Left lung (tissue), 4 donors: ENCODE measurements at regions not wholly inside any gene's neighbourhood (a gene's known extent, or its start where the extent isn't known, plus 50 kb on each side); places are given as distances from the start of the nearest gene placed in this dataset.
"Not testable (repeated sequence)": the region's sequence is repeated elsewhere in the genome, so short reads cannot be mapped to it uniquely, and the experiment has no call there.

Experiments
- ATAC-seq: fragments of 200-7000 bp; cut with Tn5 transposase; one replicate; pipeline ENCODE4 v1.9.1; 2020; ENCODE audit warnings: moderate library complexity
- DNase-seq, 4 donors: peaks; one replicate each; pipeline ENCODE4 v3.0.0-alpha.2; 2013 to 2020
- H3K27ac ChIP-seq, 2 donors: fragments of 200-600 bp; sonication (generic) in 1 of 2; one replicate each; pipeline versions ENCODE4 v1.5.0 to v1.8.0; 2020 to 2021
- H3K27me3 ChIP-seq, 2 donors: fragments of 200-600 bp; sonication (generic) in 1 of 2; one replicate each; pipeline versions ENCODE4 v1.5.0 to v1.8.0; 2020 to 2021
- H3K36me3 ChIP-seq, 2 donors: fragments of 200-600 bp; sonication (generic) in 1 of 2; one replicate each; pipeline versions ENCODE4 v1.5.0 to v1.8.0; 2020 to 2021
- H3K4me1 ChIP-seq, 2 donors: fragments of 200-600 bp; one replicate each; pipeline ENCODE4 v1.8.0; 2021
- H3K4me3 ChIP-seq, 2 donors: fragments of 200-600 bp; sonication (generic) in 1 of 2; one replicate each; pipeline versions ENCODE4 v1.5.0 to v1.8.0; 2020 to 2021; ENCODE audit warnings: mild to moderate bottlenecking in 1 of 2
- H3K9me3 ChIP-seq, 2 donors: fragments of 200-600 bp; sonication (generic) in 1 of 2; one replicate each; pipeline versions ENCODE4 v1.5.0 to v1.8.0; 2020 to 2021
- CTCF ChIP-seq, 2 donors: fragments of 200-600 bp; sonication (generic) in 1 of 2; IDR thresholded peaks; one replicate each; pipeline versions ENCODE4 v1.5.0 to v1.8.0; 2021; ENCODE audit warnings: antibody characterized with exemption in 2 of 2
- intact Hi-C, 2 donors: fragments of 100-400 bp; cut with DNase I; formaldehyde crosslinking; loops; one replicate each; pipeline versions ENCODE4 v1.11.2 to v1.14.2; 2022
- donor health status: DM: no; HTN: yes; CAD: no.
- donor health status: DM: no; HTN: no; CAD: no.

GRCh38 chrX:7362111-7362510 is 214.2 kb upstream of the PUDP start:
- no peak for ATAC-seq
- Histone ChIP-seq H3K4me3 (no peak overlapping the region), H3K36me3 (no peaks in the 10 kb centered on the region), H3K27me3 (no peaks in the 10 kb centered on the region), H3K4me1 (no peaks in the 10 kb centered on the region), H3K9me3 (no peaks in the 10 kb centered on the region), H3K27ac (no peak overlapping the region)
- DNase-seq: no peak
- intact Hi-C loops: no loop called here
- TF ChIP-seq CTCF (IDR thresholded peaks at IDR 0.05): no peak

- no peak overlapping the region for H3K27ac ChIP-seq
- no peak overlapping the region for H3K4me3 ChIP-seq
- no peaks in the 10 kb centered on the region for H3K27me3 ChIP-seq
- no peaks in the 10 kb centered on the region for H3K9me3 ChIP-seq
- H3K4me1 ChIP-seq: no peaks in the 10 kb centered on the region
- intact Hi-C loops: no loop called here
- DNase-seq (no peak), ATAC-seq (no peak)
- peaks cover 0 to 3% of the 10 kb centered on the region in 2 donors for H3K36me3 ChIP-seq
- TF ChIP-seq CTCF (IDR thresholded peaks at IDR 0.05): no peak
Observed at GRCh38 chrX:7351926-7352325, 204.0 kb upstream of the PUDP start.

DNA sequence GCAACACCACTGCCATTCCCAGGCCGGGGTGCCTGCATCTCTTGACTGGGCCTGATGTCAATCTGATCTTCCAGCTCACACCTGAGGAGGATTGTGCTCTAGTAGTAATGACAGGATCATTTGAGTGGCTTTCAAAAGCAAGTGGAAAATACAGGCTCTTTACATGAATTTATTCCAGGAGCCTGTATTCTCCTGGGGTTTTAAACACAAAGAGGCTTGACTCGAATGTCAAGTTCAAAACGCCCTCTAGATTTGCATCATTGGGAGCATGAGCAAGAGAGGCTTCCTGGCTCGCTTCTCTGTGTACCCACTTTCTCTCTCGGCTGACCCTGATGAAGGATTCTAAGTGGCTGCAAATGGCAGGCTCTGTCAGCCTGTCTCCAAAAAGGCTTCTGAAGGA is 199.5 kb upstream of the PUDP start:
- ATAC-seq (no peak), DNase-seq (no peak)
- no peaks in the 10 kb centered on the region for H3K27me3 ChIP-seq
- peaks cover 0 to 3% of the 10 kb centered on the region in 2 donors for H3K36me3 ChIP-seq
- no peaks in the 10 kb centered on the region for H3K9me3 ChIP-seq
- intact Hi-C loops: no loop called here
- no peaks in the 10 kb centered on the region for H3K4me1 ChIP-seq
- TF ChIP-seq CTCF (IDR thresholded peaks at IDR 0.05): no peak
- no peak overlapping the region for H3K4me3 ChIP-seq
- H3K27ac ChIP-seq: no peak overlapping the region

GRCh38 chrX:7346021-7346420 is 198.1 kb upstream of the PUDP start:
- no peak for TF ChIP-seq CTCF (IDR thresholded peaks at IDR 0.05)
- no peaks in the 10 kb centered on the region for H3K27me3 ChIP-seq

GRCh38 chrX:7343181-7343580 is 195.2 kb upstream of the PUDP start:
- Histone ChIP-seq H3K27me3 (no peaks in the 10 kb centered on the region), H3K27ac (no peak overlapping the region), H3K4me3 (no peak overlapping the region), H3K9me3 (no peaks in the 10 kb centered on the region), H3K4me1 (no peaks in the 10 kb centered on the region), H3K36me3 (no peaks in the 10 kb centered on the region)
- ATAC-seq (no peak), DNase-seq (no peak)
- intact Hi-C loops: no loop called here
- TF ChIP-seq CTCF (IDR thresholded peaks at IDR 0.05): no peak

More at GRCh38 chrX:7346021-7346420, 198.1 kb upstream of the PUDP start:
- ATAC-seq: no peak
- peaks cover 0 to 3% of the 10 kb centered on the region in 2 donors for H3K36me3 ChIP-seq
- no peak for DNase-seq
- H3K4me1 ChIP-seq: no peaks in the 10 kb centered on the region
- intact Hi-C loops: no loop called here
- no peak overlapping the region for H3K4me3 ChIP-seq
- no peak overlapping the region for H3K27ac ChIP-seq
- no peaks in the 10 kb centered on the region for H3K9me3 ChIP-seq

DNA sequence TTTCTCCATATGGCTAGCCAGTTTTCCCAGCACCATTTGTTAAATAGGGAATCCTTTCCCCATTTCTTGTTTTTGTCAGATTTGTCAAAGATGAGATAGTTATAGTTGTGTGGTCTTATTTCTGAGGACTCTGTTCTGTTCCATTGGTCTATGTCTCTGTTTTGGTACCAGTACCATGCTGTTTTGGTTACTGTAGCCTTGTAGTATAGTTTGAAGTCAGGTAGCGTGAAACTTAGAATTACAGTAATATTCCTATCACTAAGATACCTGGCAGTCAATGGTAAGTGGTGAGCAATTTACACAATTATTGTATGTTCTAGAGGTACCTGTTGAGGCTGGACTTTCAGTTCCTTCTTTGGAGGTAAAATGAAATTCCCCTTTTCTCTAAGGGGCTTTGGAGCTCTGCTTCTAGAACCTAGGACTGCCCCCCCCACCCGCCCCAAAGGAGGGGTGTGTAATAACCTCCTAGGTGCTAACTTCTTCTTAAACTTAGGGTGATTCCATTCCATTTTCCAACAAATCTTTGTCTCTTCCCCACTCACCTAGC is 187.9 kb upstream of the PUDP start:
- H3K36me3 ChIP-seq, H3K4me1 ChIP-seq, intact Hi-C loops, DNase-seq, H3K27me3 ChIP-seq, H3K27ac ChIP-seq, H3K4me3 ChIP-seq, ATAC-seq, H3K9me3 ChIP-seq: not testable (repeated sequence)
